BE2C (cell line): ENCODE measurements at regions not wholly inside any gene's neighbourhood (a gene's known extent, or its start where the extent isn't known, plus 50 kb on each side); places are given as distances from the start of the nearest gene placed in this dataset.
A peak's percentile ranks its signal among the peaks of the same experiment; 100 is the strongest.
"Not testable (repeated sequence)": the region's sequence is repeated elsewhere in the genome, so short reads cannot be mapped to it uniquely, and the experiment has no call there.

ENCODE experiments used
- DNase-seq: peaks from one replicate; pipeline ENCODE4 v3.0.0-alpha.2; 2020
- H3K27me3 ChIP-seq: fragments of 250-450 bp; sonication (Bioruptor Pico); 2 replicates; pipeline ENCODE4 v1.5.1; 2020; ENCODE audit warnings: mild to moderate bottlenecking
- H3K36me3 ChIP-seq: fragments of 250-450 bp; sonication (Bioruptor Pico); 2 replicates; pipeline ENCODE4 v1.5.1; 2020; ENCODE audit warnings: mild to moderate bottlenecking
- H3K4me1 ChIP-seq: fragments of 250-450 bp; sonication (Bioruptor Pico); 2 replicates; pipeline ENCODE4 v1.5.1; 2020
- H3K4me3 ChIP-seq: 2 replicates; pipeline ENCODE4 v1.5.1; 2011; ENCODE audit warnings: low read depth, low read length
- H3K9me3 ChIP-seq: fragments of 250-450 bp; sonication (Bioruptor Pico); 2 replicates; pipeline ENCODE4 v1.5.1; 2020
- CTCF ChIP-seq: IDR thresholded peaks from 2 replicates; pipeline ENCODE4 v1.5.1; 2012; ENCODE audit warnings: mild to moderate bottlenecking, low read depth, low read length

DNA sequence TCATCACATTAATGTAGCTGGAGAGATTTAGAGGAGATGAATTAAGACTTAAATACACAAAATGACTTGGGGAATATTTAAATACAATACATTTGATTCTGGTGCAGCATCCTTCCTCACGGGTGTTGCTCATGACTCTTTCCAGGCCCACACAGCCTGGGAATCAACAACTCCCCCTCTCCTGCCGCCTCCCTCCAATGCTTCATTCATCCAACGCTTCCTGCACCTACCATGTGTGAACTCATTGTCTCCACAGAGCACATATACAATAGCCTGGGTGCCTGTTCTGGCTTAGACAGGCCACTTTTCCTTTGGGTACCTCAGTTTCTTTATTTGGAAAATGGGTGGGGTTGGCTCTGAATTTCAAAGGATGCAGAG lies 476.9 kb upstream of the CADM1 start:
- Histone ChIP-seq H3K4me3 (no peak overlapping the region), H3K4me1 (no peaks in the 10 kb centered on the region), H3K27me3 (no peaks in the 10 kb centered on the region), H3K9me3 (no peaks in the 10 kb centered on the region), H3K36me3 (no peaks in the 10 kb centered on the region)
- no peak for TF ChIP-seq CTCF
- no peak for DNase-seq

GRCh38 chr11:115980337-115981103 lies 476.3 kb upstream of the CADM1 start:
- H3K4me3 ChIP-seq: no peak overlapping the region
- H3K4me1 ChIP-seq: no peaks in the 10 kb centered on the region
- H3K36me3 ChIP-seq: no peaks in the 10 kb centered on the region
- H3K27me3 ChIP-seq: no peaks in the 10 kb centered on the region
- H3K9me3 ChIP-seq: no peaks in the 10 kb centered on the region
- no peak for DNase-seq
- TF ChIP-seq CTCF: no peak

GRCh38 chr11:115974703-115975102 lies 470.5 kb upstream of the CADM1 start:
- no peak for TF ChIP-seq CTCF
- Histone ChIP-seq H3K4me1 (peaks cover 3% of the 10 kb centered on the region; the same call in 1 of the 2 replicates), H3K4me3 (no peak overlapping the region), H3K9me3 (no peaks in the 10 kb centered on the region), H3K36me3 (no peaks in the 10 kb centered on the region), H3K27me3 (no peaks in the 10 kb centered on the region)
- DNase-seq: no peak

DNA sequence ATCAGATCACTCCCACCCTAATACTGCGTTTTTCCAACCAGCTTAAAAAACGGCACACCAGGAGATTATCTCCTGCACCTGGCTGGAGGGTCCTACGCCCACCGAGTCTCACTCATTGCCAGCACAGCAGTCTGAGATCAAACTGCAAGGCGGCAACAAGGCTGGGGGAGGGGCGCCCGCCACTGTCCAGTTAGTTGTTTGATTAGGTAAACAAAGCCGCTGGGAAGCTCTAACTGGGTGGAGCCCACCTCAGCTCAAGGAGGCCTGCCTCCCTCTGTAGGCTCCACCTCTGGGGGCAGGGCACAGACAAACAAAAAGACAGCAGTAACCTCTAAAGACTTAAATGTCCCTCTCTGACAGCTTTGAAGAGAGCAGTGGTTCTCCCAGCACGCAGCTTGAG lies 463.0 kb upstream of the CADM1 start:
- H3K9me3 ChIP-seq, H3K36me3 ChIP-seq, H3K4me1 ChIP-seq, DNase-seq, H3K27me3 ChIP-seq, H3K4me3 ChIP-seq: not testable (repeated sequence)

- Histone ChIP-seq H3K27me3 (no peaks in the 10 kb centered on the region), H3K4me1 (peaks cover 8% of the 10 kb centered on the region), H3K9me3 (no peaks in the 10 kb centered on the region), H3K36me3 (no peaks in the 10 kb centered on the region), H3K4me3 (no peak overlapping the region)
- peak; percentile 54 for DNase-seq
- TF ChIP-seq CTCF: no peak
These were observed 461.7 kb upstream of the CADM1 start for GRCh38 chr11:115965767-115966504.

GRCh38 chr11:115964091-115964490 lies 459.9 kb upstream of the CADM1 start:
- no peaks in the 10 kb centered on the region for H3K9me3 ChIP-seq
- no peaks in the 10 kb centered on the region for H3K27me3 ChIP-seq
- peaks cover 8% of the 10 kb centered on the region for H3K4me1 ChIP-seq
- no peak for TF ChIP-seq CTCF
- H3K36me3 ChIP-seq: no peaks in the 10 kb centered on the region
- DNase-seq: no peak
- no peak overlapping the region for H3K4me3 ChIP-seq
